ENCODE measurements at regions not wholly inside any gene's neighbourhood (a gene's known extent, or its start where the extent isn't known, plus 50 kb on each side); places are given as distances from the start of the nearest gene placed in this dataset.
"Not testable (repeated sequence)": the region's sequence is repeated elsewhere in the genome, so short reads cannot be mapped to it uniquely, and the experiment has no call there.

DNA sequence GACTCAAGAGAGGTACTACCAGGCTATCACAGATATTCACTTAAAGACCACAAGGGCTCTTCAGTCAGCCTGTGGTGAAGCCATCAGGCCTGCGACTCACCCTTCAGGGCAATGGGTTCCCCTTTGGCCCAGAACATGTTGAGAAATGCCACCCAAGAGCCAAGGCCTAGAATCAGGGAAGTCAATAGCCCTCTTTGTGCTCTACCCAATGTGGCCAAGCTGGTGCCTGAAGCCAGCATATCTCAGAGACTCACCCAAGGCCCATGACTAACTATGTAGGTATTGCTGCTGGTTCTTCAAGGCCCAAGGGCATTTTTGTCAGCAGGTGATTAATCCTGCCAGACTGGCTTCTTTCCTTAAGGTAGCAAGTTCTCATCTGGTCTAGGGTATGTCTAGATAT lies 338.9 kb upstream of the SETBP1 start:
- TF ChIP-seq, protein P1, sequence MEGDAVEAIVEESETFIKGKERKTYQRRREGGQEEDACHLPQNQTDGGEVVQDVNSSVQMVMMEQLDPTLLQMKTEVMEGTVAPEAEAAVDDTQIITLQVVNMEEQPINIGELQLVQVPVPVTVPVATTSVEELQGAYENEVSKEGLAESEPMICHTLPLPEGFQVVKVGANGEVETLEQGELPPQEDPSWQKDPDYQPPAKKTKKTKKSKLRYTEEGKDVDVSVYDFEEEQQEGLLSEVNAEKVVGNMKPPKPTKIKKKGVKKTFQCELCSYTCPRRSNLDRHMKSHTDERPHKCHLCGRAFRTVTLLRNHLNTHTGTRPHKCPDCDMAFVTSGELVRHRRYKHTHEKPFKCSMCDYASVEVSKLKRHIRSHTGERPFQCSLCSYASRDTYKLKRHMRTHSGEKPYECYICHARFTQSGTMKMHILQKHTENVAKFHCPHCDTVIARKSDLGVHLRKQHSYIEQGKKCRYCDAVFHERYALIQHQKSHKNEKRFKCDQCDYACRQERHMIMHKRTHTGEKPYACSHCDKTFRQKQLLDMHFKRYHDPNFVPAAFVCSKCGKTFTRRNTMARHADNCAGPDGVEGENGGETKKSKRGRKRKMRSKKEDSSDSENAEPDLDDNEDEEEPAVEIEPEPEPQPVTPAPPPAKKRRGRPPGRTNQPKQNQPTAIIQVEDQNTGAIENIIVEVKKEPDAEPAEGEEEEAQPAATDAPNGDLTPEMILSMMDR (IDR thresholded peaks at IDR 0.05): no peak
- no peak overlapping the region for H3K4me3 ChIP-seq
- H3K4me1 ChIP-seq (ENCODE audit: low read depth): no peaks in the 10 kb centered on the region
- no peaks in the 10 kb centered on the region for H3K36me3 ChIP-seq (ENCODE audit: low read depth)
- no peak for ATAC-seq
- H3K9me3 ChIP-seq: peaks cover 8% of the 10 kb centered on the region
- DNase-seq: no peak
- intact Hi-C loops (cut with DNase I, micrococcal nuclease): no loop called here

GRCh38 chr18:44342162-44342561 lies 338.5 kb upstream of the SETBP1 start:
- ATAC-seq (no peak), DNase-seq (no peak)
- intact Hi-C loops (cut with DNase I, micrococcal nuclease): no loop called here
- Histone ChIP-seq H3K4me3 (no peak overlapping the region), H3K4me1 (ENCODE audit: low read depth) (no peaks in the 10 kb centered on the region), H3K36me3 (ENCODE audit: low read depth) (no peaks in the 10 kb centered on the region), H3K9me3 (peaks cover 8% of the 10 kb centered on the region)
- TF ChIP-seq, protein P1 (IDR thresholded peaks at IDR 0.05): no peak

GRCh38 chr18:44342946-44343345 lies 337.7 kb upstream of the SETBP1 start:
- ATAC-seq (peak; percentile 47), DNase-seq (no peak)
- intact Hi-C loops (cut with DNase I, micrococcal nuclease): no loop called here
- H3K4me3 ChIP-seq: no peak overlapping the region
- H3K9me3 ChIP-seq: peaks cover 3% of the 10 kb centered on the region
- no peaks in the 10 kb centered on the region for H3K36me3 ChIP-seq (ENCODE audit: low read depth)
- no peaks in the 10 kb centered on the region for H3K4me1 ChIP-seq (ENCODE audit: low read depth)
- TF ChIP-seq, protein P1 (IDR thresholded peaks at IDR 0.05): no peak

GRCh38 chr18:44343570-44343969 lies 337.1 kb upstream of the SETBP1 start:
- H3K9me3 ChIP-seq: no peaks in the 10 kb centered on the region
- intact Hi-C loops (cut with DNase I, micrococcal nuclease): no loop called here
- TF ChIP-seq, protein P1 (IDR thresholded peaks at IDR 0.05): no peak
- H3K4me1 ChIP-seq (ENCODE audit: low read depth): no peaks in the 10 kb centered on the region
- ATAC-seq (no peak), DNase-seq (no peak)
- no peak overlapping the region for H3K4me3 ChIP-seq
- no peaks in the 10 kb centered on the region for H3K36me3 ChIP-seq (ENCODE audit: low read depth)

DNA sequence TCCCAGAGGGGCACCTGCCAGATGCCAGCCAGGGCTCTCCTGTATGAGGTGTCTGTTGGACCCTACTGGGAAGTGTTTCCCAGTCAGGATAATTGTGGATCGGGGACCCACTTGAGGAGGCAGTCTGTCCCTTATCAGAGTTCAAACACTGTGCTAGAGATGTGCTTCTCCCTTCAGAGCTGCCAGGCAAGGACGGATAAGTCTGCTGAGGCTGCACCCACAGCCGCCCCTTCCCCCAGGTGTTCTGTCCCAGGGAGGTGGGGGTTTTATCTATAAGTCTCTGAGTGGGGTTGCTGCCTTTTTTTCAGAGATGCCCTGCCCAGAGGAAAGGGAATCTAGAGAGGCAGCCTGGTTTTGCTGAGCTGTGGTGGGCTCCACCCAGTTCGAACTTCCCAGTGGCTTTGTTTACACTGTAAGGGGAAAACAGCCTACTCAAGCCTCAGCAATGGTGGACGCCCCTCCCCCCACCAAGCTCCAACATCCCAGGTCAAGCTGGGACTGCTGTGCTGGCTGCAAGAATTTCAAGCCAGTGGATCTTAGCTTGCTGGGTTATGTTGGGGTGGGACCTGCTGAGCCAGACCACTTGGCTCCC lies 324.0 kb upstream of the SETBP1 start:
- no peaks in the 10 kb centered on the region for H3K9me3 ChIP-seq
- TF ChIP-seq, protein P1 (IDR thresholded peaks at IDR 0.05): no peak
- H3K4me3 ChIP-seq: no peak overlapping the region
- intact Hi-C loops (cut with DNase I, micrococcal nuclease): no loop called here
- no peak for DNase-seq
- H3K36me3 ChIP-seq (ENCODE audit: low read depth): no peaks in the 10 kb centered on the region
- no peaks in the 10 kb centered on the region for H3K4me1 ChIP-seq (ENCODE audit: low read depth)
- no peak for ATAC-seq

DNA sequence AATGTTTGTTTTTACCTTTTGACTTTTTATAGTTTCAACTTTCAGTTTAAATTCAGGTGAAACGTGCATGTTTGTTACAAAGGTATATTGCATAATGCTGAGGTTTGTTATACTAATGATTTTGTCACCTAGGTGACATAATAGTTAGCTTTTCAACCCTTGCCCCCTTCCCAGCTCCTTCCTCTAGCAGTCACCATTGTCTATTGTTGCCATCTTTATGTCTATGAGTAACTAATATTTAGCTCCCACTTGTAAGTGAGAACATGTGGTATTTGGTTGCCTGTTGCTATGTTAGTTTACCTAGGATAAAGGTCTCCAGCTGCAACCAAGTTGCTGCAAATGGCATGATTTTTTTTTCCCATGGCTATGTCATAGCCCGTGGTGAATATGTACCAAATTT lies 322.3 kb upstream of the SETBP1 start:
- H3K4me1 ChIP-seq (ENCODE audit: low read depth): no peaks in the 10 kb centered on the region
- intact Hi-C loops (cut with DNase I, micrococcal nuclease): no loop called here
- DNase-seq (no peak), ATAC-seq (no peak)
- no peak overlapping the region for H3K4me3 ChIP-seq
- TF ChIP-seq, protein P1 (IDR thresholded peaks at IDR 0.05): no peak
- H3K9me3 ChIP-seq: no peaks in the 10 kb centered on the region
- no peaks in the 10 kb centered on the region for H3K36me3 ChIP-seq (ENCODE audit: low read depth)

DNA sequence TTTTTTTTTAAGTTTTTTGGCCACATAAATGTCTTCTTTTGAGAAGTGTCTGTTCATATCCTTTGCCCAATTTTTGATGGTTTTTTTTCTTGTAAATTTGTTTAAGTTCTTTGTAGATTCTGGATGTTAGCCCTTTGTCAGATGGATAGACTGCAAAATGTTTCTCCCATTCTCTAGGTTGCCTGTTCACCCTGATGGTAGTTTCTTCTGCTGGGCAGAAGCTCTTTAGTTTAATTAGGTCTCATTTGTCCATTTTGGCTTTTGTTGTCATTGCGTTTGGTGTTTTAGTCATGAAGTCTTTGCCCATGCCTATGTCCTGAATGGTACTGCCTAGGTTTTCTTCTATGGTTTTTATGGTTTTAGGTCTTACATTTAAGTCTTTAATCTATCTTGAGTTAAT lies 320.9 kb upstream of the SETBP1 start:
- H3K9me3 ChIP-seq; H3K4me1 ChIP-seq (ENCODE audit: low read depth); ATAC-seq; H3K4me3 ChIP-seq; DNase-seq; H3K36me3 ChIP-seq (ENCODE audit: low read depth); intact Hi-C loops (cut with DNase I, micrococcal nuclease): not testable (repeated sequence)

- H3K4me3 ChIP-seq; H3K36me3 ChIP-seq (ENCODE audit: low read depth); ATAC-seq; H3K9me3 ChIP-seq; DNase-seq; H3K4me1 ChIP-seq (ENCODE audit: low read depth); intact Hi-C loops (cut with DNase I, micrococcal nuclease): not testable (repeated sequence)
These were observed 318.5 kb upstream of the SETBP1 start for GRCh38 chr18:44362213-44362612.
